Panc1 (cell line): ENCODE measurements at regions not wholly inside any gene's neighbourhood (a gene's known extent, or its start where the extent isn't known, plus 50 kb on each side); places are given as distances from the start of the nearest gene placed in this dataset.

ENCODE experiments used
- POLR2AphosphoS5 ChIP-seq: IDR thresholded peaks from 2 replicates; pipeline ENCODE4 v1.6.1; 2012; ENCODE audit warnings: mild to moderate bottlenecking, low read depth, low read length, moderate library complexity
- SIN3A ChIP-seq: IDR thresholded peaks from 2 replicates; pipeline ENCODE4 v1.6.1; 2012; ENCODE audit warnings: low read depth, mild to moderate bottlenecking, low read length, moderate library complexity, borderline replicate concordance; ENCODE audit not compliant: insufficient read depth
- TCF7L2 ChIP-seq: IDR thresholded peaks from 2 replicates; pipeline ENCODE4 v1.6.1; 2011; ENCODE audit warnings: mild to moderate bottlenecking, low read depth, low read length, inconsistent platforms
- TF ChIP-seq, protein P1 (sequence below): fragments of 450-650 bp; IDR thresholded peaks from 2 replicates; pipeline ENCODE4 v1.5.1; 2017; ENCODE audit warnings: mild to moderate bottlenecking
- TF ChIP-seq, protein P2 (sequence below), 2 experiments: IDR thresholded peaks; 2 replicates each; pipeline ENCODE4 v1.6.1; 2011 to 2012; ENCODE audit warnings: low read depth in 2 of 2, control low read depth in 1 of 2, low read length in 1 of 2, mild to moderate bottlenecking in 1 of 2, moderate library complexity in 1 of 2; ENCODE audit not compliant: insufficient read depth in 1 of 2

DNA sequence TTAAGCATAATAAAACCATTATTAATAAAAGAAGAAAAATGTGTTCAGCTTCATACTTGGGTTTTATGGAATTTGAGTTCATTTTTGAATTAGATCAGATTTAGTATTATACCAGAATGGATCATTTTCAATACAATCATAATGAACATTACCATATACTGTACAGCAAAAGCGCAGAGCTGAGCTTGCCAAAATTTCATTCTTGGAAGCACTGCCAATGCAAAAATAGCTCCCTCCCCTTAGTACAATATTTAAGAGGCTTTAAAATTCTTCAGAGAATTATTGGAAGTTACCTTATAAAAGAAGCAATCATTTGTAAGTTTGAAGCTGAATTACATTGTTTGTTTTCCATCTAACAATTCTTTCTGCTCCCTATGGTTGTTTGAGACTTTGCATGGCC lies 938.1 kb upstream of the SLC39A10 start:
- TF ChIP-seq, protein P1, sequence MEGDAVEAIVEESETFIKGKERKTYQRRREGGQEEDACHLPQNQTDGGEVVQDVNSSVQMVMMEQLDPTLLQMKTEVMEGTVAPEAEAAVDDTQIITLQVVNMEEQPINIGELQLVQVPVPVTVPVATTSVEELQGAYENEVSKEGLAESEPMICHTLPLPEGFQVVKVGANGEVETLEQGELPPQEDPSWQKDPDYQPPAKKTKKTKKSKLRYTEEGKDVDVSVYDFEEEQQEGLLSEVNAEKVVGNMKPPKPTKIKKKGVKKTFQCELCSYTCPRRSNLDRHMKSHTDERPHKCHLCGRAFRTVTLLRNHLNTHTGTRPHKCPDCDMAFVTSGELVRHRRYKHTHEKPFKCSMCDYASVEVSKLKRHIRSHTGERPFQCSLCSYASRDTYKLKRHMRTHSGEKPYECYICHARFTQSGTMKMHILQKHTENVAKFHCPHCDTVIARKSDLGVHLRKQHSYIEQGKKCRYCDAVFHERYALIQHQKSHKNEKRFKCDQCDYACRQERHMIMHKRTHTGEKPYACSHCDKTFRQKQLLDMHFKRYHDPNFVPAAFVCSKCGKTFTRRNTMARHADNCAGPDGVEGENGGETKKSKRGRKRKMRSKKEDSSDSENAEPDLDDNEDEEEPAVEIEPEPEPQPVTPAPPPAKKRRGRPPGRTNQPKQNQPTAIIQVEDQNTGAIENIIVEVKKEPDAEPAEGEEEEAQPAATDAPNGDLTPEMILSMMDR: no peak
- TF ChIP-seq, protein P2, sequence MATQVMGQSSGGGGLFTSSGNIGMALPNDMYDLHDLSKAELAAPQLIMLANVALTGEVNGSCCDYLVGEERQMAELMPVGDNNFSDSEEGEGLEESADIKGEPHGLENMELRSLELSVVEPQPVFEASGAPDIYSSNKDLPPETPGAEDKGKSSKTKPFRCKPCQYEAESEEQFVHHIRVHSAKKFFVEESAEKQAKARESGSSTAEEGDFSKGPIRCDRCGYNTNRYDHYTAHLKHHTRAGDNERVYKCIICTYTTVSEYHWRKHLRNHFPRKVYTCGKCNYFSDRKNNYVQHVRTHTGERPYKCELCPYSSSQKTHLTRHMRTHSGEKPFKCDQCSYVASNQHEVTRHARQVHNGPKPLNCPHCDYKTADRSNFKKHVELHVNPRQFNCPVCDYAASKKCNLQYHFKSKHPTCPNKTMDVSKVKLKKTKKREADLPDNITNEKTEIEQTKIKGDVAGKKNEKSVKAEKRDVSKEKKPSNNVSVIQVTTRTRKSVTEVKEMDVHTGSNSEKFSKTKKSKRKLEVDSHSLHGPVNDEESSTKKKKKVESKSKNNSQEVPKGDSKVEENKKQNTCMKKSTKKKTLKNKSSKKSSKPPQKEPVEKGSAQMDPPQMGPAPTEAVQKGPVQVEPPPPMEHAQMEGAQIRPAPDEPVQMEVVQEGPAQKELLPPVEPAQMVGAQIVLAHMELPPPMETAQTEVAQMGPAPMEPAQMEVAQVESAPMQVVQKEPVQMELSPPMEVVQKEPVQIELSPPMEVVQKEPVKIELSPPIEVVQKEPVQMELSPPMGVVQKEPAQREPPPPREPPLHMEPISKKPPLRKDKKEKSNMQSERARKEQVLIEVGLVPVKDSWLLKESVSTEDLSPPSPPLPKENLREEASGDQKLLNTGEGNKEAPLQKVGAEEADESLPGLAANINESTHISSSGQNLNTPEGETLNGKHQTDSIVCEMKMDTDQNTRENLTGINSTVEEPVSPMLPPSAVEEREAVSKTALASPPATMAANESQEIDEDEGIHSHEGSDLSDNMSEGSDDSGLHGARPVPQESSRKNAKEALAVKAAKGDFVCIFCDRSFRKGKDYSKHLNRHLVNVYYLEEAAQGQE (IDR thresholded peaks at IDR 0.05; ENCODE audit: insufficient read depth in 1 of 2, low read depth in 2 of 2, low read length in 1 of 2): no peak
- no peak for TF ChIP-seq SIN3A
- TF ChIP-seq POLR2AphosphoS5: no peak
- no peak for TF ChIP-seq TCF7L2
